Upper lobe of left lung (tissue), 6 donors: ENCODE measurements at regions not wholly inside any gene's neighbourhood (a gene's known extent, or its start where the extent isn't known, plus 50 kb on each side); places are given as distances from the start of the nearest gene placed in this dataset.
A peak's percentile ranks its signal among the peaks of the same experiment; 100 is the strongest.

Experiments
- ATAC-seq, 2 donors: fragments of 200-7000 bp; cut with Tn5 transposase; one replicate each; pipeline ENCODE4 v1.9.1; 2022; ENCODE audit warnings: mild to moderate bottlenecking in 2 of 2, moderate library complexity in 2 of 2; ENCODE audit not compliant: low FRiP score in 2 of 2
- DNase-seq, 2 donors: peaks; one replicate each; pipeline ENCODE4 v3.0.0-alpha.2; 2019 to 2020
- H3K27ac ChIP-seq, 4 donors: fragments of 200-600 bp; sonication (generic); one replicate each; pipeline ENCODE4 v1.5.1; 2016 to 2019
- H3K27me3 ChIP-seq, 4 donors: fragments of 200-600 bp; sonication (generic); one replicate each; pipeline ENCODE4 v1.5.1; 2017 to 2019
- H3K36me3 ChIP-seq, 4 donors: fragments of 200-600 bp; sonication (generic); one replicate each; pipeline ENCODE4 v1.5.1; 2016 to 2019
- H3K4me1 ChIP-seq, 4 donors: fragments of 200-600 bp; sonication (generic); one replicate each; pipeline ENCODE4 v1.5.1; 2018 to 2019
- H3K4me3 ChIP-seq, 4 donors: fragments of 200-600 bp; sonication (generic); one replicate each; pipeline ENCODE4 v1.5.1; 2017 to 2019; ENCODE audit warnings: mild to moderate bottlenecking in 2 of 4, moderate library complexity in 1 of 4
- H3K9me3 ChIP-seq, 4 donors: fragments of 200-600 bp; sonication (generic); one replicate each; pipeline ENCODE4 v1.5.1; 2018 to 2019
- CTCF ChIP-seq, 6 experiments: fragments of 450-650 bp in 4 of 6; fragments of 200-600 bp in 2 of 6; sonication (generic) in 2 of 6; IDR thresholded peaks; one replicate each; pipeline ENCODE4 v1.5.1; 2016 to 2019; ENCODE audit warnings: antibody characterized with exemption in 6 of 6
- EP300 ChIP-seq, 4 donors: sonication (generic); formaldehyde crosslinking; IDR thresholded peaks; one replicate each; pipeline ENCODE4 v1.5.1; 2017; ENCODE audit warnings: antibody characterized with exemption in 4 of 4, control low read depth in 2 of 4
- POLR2A ChIP-seq, 4 donors: fragments of 450-650 bp; IDR thresholded peaks; one replicate each; pipeline ENCODE4 v1.5.1; 2016 to 2017; ENCODE audit warnings: antibody characterized with exemption in 4 of 4, mild to moderate bottlenecking in 2 of 4
- POLR2AphosphoS5 ChIP-seq, 2 donors: sonication (generic); formaldehyde crosslinking; IDR thresholded peaks; one replicate each; pipeline ENCODE4 v1.5.1; 2017; ENCODE audit warnings: antibody characterized with exemption in 2 of 2
- WGBS, 2 donors: methylation state at CpG; one replicate each; pipeline ENCODE4 v1.1.5; 2017 to 2018; 5-methylcytosine and 5-hydroxymethylcytosine counted together
- donor health status: DM: no; HTN: no; CAD: no; lungs with moderate emphysema.
- donor health status: DM: no; HTN: yes; CAD: no; lungs with severe emphysema.

GRCh38 chr2:176991411-176991810 is 221.2 kb upstream of the HNRNPA3 start:
- 36 to 66% methylated on average over 1 of the region's 1 CpG for WGBS, 2 donors
- Histone ChIP-seq H3K9me3 (no peaks in the 10 kb centered on the region), H3K4me3 (no peak overlapping the region), H3K27me3 (no peaks in the 10 kb centered on the region), H3K27ac (no peak overlapping the region), H3K4me1 (no peaks in the 10 kb centered on the region), H3K36me3 (no peaks in the 10 kb centered on the region)
- TF ChIP-seq POLR2AphosphoS5 (IDR thresholded peaks at IDR 0.05) (no peak), POLR2A (IDR thresholded peaks at IDR 0.05) (no peak), EP300 (IDR thresholded peaks at IDR 0.05) (no peak), CTCF (IDR thresholded peaks at IDR 0.05) (no peak)
- DNase-seq = no peak
- ATAC-seq = no peak

DNA sequence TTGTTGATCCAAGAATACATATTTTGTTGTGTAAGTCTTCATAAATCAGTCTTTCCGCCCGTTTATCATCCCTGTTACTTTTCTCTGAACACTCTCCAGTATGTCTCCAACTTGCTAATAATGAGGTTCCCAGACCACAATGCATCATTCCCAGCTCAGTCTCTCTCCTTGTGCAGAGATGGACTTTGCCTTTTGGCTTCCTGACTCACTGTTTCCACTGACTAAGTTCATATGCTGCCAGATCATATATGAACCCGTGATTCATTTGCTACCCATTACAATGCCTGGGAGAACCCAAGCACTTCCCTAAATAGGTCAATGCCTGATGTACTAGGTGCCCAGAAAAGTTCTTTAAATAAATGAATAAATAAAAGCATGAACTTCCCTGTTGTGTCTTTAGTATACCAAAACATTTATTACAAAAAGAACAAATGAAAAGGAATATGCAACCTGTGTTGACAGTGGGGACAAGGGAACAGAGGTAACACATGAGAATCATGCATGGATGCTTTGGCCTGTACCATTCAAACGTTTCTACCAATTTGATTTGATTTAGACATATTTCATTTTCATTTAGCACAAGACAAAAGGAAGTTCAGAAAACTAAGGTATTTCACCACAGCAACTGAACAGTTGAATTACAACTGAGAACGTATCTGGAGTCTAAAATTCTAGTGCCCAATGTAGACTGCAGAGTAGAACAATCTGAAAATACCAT is 215.4 kb upstream of the HNRNPA3 start:
- no peaks in the 10 kb centered on the region for H3K27me3 ChIP-seq
- no peaks in the 10 kb centered on the region for H3K36me3 ChIP-seq
- no peaks in the 10 kb centered on the region for H3K4me1 ChIP-seq
- no peak overlapping the region for H3K4me3 ChIP-seq
- no peaks in the 10 kb centered on the region for H3K9me3 ChIP-seq
- no peak for TF ChIP-seq POLR2A (IDR thresholded peaks at IDR 0.05)
- TF ChIP-seq EP300 (IDR thresholded peaks at IDR 0.05) = no peak
- no peak for TF ChIP-seq POLR2AphosphoS5 (IDR thresholded peaks at IDR 0.05)
- no peak for TF ChIP-seq CTCF (IDR thresholded peaks at IDR 0.05)
- no peak for DNase-seq
- H3K27ac ChIP-seq = no peak overlapping the region
- ATAC-seq = peak in 1 of 2 donors; percentile 63
- WGBS, 2 donors = 59 to 63% methylated on average over 5 of the region's 5 CpGs

- Histone ChIP-seq H3K4me3 (no peak overlapping the region), H3K36me3 (no peaks in the 10 kb centered on the region), H3K27ac (no peak overlapping the region), H3K9me3 (no peaks in the 10 kb centered on the region), H3K27me3 (no peaks in the 10 kb centered on the region), H3K4me1 (no peaks in the 10 kb centered on the region)
- TF ChIP-seq EP300 (IDR thresholded peaks at IDR 0.05) = no peak
- no peak for TF ChIP-seq CTCF (IDR thresholded peaks at IDR 0.05)
- TF ChIP-seq POLR2A (IDR thresholded peaks at IDR 0.05) = no peak
- ATAC-seq (no peak), DNase-seq (no peak)
- WGBS, 2 donors = 87 to 95% methylated on average over 1 of the region's 1 CpG
Observed at GRCh38 chr2:176997792-176998169, 214.8 kb upstream of the HNRNPA3 start.

GRCh38 chr2:176999301-176999700 is 213.3 kb upstream of the HNRNPA3 start:
- H3K9me3 ChIP-seq = no peaks in the 10 kb centered on the region
- H3K4me1 ChIP-seq = no peaks in the 10 kb centered on the region
- 59 to 81% methylated on average over 1 of the region's 1 CpG for WGBS, 2 donors
- TF ChIP-seq POLR2AphosphoS5 (IDR thresholded peaks at IDR 0.05) = no peak
- no peak for TF ChIP-seq CTCF (IDR thresholded peaks at IDR 0.05)
- TF ChIP-seq POLR2A (IDR thresholded peaks at IDR 0.05) = no peak
- no peak for TF ChIP-seq EP300 (IDR thresholded peaks at IDR 0.05)
- no peak overlapping the region for H3K4me3 ChIP-seq
- no peak overlapping the region for H3K27ac ChIP-seq
- ATAC-seq (peak in 1 of 2 donors; percentile 54), DNase-seq (no peak)
- no peaks in the 10 kb centered on the region for H3K27me3 ChIP-seq
- H3K36me3 ChIP-seq = no peaks in the 10 kb centered on the region

DNA sequence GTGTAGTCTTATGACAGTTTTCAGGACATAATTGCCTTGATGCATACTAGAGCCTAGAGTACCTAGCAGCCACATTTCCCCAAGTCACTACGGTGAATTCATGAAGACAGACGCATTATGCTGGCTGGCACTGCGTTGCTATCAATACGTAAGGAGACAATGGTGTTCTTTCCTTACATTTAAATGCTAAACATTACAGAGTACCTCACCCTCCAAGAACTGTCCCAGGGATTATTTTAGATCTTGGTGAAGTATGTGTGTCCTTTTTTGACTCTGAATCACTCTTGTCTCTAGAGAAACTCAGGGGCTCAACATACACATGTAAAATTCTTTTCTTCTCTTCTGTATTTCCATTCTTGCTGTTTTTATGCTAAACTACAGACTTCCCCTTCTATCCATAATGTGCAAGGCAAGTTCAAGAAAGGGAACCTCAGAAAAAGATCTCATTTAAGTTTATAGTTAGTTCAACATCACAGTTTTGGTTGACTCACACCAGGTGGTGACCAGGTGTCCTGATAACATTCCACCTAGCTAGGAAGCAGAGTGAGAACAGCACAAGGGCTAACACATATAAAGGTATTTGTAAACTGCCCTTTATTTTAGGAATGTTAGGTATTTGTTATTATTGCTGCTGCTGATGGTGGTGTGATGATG is 212.4 kb upstream of the HNRNPA3 start:
- no peak overlapping the region for H3K27ac ChIP-seq

More for the DNA sequence above, 212.4 kb upstream of the HNRNPA3 start:
- no peaks in the 10 kb centered on the region for H3K36me3 ChIP-seq
- H3K9me3 ChIP-seq = no peaks in the 10 kb centered on the region
- no peaks in the 10 kb centered on the region for H3K4me1 ChIP-seq
- DNase-seq (no peak), ATAC-seq (no peak)
- 73 to 87% methylated on average over 4 of the region's 4 CpGs for WGBS, 2 donors
- no peaks in the 10 kb centered on the region for H3K27me3 ChIP-seq
- H3K4me3 ChIP-seq = no peak overlapping the region
- TF ChIP-seq CTCF (IDR thresholded peaks at IDR 0.05) (no peak), POLR2A (IDR thresholded peaks at IDR 0.05) (no peak), POLR2AphosphoS5 (IDR thresholded peaks at IDR 0.05) (no peak), EP300 (IDR thresholded peaks at IDR 0.05) (no peak)
